C4-2B (cell line): ENCODE measurements at regions not wholly inside any gene's neighbourhood (a gene's known extent, or its start where the extent isn't known, plus 50 kb on each side); places are given as distances from the start of the nearest gene placed in this dataset.

ENCODE experiments used
- H3K27ac ChIP-seq: fragments of 450-650 bp; 2 replicates; pipeline ENCODE4 v1.5.1; 2017
- ZFX ChIP-seq: fragments of 450-650 bp; IDR thresholded peaks from 2 replicates; pipeline ENCODE4 v1.6.1; 2017
- TF ChIP-seq, protein P1 (sequence below): fragments of 450-650 bp; conservative IDR thresholded peaks from 2 replicates; pipeline ENCODE4 v1.5.1; 2017; ENCODE audit warnings: mild to moderate bottlenecking

DNA sequence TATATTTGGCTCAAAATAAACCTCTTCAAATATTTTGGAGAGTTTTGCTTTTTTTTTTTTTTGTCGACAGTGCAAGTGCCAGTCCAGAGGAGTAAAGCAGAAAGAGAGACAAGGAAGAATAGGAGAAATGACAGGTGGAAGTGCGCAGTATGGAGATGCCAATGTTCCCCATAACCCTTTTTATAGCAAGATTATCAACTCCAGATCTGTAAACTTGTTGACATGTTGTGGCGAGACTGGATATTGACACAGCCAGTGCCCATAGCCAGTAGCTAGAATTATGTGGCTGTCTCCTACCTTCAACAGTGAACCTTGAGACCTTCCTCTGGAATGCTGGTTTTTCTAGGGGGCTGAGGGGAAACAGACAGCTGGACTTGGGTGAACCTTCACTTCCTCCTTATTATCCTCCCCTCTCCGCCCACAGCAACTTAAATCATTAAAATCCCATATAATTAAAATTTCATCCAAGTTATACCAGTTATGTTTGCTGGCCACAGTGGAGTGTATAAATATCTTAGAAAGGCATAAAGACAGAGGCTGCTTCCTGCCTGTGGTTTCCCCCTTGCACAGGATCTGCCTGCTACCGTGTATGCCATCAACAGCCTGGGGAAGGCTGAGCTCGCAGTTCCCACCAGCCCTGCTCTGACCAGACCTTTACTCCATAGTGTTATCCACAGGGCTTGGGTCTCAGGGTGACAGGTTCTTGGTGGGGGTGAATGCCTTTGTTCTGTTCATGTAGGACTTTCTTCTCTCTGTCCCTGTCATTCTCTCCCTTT, 112.3 kb upstream of the ANKH start:
- no peak for TF ChIP-seq ZFX
- TF ChIP-seq, protein P1, sequence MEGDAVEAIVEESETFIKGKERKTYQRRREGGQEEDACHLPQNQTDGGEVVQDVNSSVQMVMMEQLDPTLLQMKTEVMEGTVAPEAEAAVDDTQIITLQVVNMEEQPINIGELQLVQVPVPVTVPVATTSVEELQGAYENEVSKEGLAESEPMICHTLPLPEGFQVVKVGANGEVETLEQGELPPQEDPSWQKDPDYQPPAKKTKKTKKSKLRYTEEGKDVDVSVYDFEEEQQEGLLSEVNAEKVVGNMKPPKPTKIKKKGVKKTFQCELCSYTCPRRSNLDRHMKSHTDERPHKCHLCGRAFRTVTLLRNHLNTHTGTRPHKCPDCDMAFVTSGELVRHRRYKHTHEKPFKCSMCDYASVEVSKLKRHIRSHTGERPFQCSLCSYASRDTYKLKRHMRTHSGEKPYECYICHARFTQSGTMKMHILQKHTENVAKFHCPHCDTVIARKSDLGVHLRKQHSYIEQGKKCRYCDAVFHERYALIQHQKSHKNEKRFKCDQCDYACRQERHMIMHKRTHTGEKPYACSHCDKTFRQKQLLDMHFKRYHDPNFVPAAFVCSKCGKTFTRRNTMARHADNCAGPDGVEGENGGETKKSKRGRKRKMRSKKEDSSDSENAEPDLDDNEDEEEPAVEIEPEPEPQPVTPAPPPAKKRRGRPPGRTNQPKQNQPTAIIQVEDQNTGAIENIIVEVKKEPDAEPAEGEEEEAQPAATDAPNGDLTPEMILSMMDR, result no peak

DNA sequence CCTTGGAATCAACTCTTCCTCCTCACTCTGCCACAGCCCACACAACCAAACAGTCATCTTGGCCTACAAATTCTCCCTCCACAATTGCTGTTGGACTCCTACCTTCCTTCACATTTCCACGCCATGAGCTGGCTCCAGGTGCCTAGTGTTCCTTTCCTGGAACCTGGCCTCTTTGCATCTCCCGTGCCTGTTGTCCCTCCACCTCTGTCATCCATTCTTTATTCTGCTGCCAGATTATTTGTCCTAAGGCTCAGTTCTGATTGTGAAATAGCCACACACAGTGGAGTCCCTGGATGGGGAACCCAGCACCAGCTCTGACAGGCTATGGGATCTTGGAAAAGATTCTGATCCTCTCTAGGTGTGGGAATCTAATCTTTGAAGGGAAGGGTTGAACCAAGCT, 109.1 kb upstream of the ANKH start:
- H3K27ac ChIP-seq, result no peak overlapping the region

More for the DNA sequence above, 112.3 kb upstream of the ANKH start:
- peak overlapping the region; percentile 67 for H3K27ac ChIP-seq

DNA sequence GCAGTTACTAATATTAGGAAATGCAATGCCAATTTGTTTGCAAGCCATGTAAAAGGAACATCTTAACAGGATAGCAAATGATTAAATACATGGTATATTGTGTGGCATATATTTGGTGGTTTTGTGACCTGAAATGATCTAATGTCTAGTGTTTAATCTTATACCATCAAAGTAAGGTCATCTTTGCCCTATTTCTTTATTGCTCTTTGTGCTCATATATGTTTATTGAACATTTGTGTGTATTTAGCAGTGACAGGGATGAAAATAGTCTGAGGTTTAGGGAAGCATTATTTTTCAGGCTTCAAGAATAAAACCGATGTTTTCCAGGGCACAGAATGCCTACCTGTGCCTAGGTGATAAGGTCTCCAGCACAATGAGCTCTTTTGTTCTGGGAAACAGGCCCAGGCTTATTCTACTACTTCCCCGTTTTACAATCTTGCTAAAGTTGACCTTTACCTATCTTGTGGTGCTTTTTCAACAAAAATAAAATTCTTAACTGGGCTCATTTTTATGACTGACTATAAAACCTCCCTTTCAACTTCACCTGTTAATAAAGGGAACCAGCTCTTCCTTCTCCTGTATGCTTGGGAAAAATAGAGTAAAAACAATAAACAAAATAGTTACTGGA, 105.6 kb upstream of the ANKH start:
- H3K27ac ChIP-seq, result no peak overlapping the region
- TF ChIP-seq, protein P1, result no peak
- no peak for TF ChIP-seq ZFX

More for the DNA sequence above, 109.1 kb upstream of the ANKH start:
- TF ChIP-seq, protein P1, result no peak
- TF ChIP-seq ZFX, result no peak

DNA sequence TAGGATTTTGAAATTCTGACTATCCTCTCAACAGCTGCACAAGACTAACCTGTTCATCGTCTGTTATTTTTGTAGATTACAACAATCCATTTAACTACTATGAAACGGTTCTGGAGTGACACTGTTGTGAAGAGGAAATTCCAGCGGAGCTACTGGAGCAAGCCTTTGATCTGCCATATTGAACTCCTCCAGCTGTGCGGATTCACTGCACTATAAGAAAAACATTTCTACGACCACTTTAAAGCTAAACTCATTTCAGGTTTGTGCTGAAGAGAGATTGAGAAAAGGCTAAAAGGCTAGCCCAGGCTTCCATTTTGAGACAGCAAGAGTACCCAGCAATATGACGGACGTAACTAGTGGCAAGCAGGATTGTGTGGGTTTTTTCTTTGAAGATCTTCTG, 104.9 kb upstream of the ANKH start:
- TF ChIP-seq, protein P1, result no peak
- no peak for TF ChIP-seq ZFX
- peak overlapping the region; percentile 60 for H3K27ac ChIP-seq

DNA sequence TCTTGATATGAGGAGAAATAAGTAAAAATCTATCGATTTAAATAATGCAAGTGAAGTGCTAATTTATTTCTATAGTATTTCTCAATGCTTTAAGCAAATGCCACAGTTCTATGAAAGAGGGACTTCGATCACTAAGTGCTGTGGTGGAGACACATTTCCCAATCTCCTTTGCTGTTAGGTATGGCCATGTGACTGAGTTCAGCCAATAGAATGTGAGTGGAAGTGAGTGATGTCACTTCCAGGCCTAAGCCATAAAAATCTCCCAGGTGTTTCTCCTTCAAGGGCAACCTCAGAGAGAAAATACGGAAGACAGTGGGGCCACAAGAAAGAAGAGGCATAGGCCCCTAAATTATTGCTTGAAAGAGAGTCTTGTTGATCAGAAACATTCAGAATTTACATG, 100.3 kb upstream of the ANKH start:
- TF ChIP-seq ZFX, result no peak
- TF ChIP-seq, protein P1, result no peak

DNA sequence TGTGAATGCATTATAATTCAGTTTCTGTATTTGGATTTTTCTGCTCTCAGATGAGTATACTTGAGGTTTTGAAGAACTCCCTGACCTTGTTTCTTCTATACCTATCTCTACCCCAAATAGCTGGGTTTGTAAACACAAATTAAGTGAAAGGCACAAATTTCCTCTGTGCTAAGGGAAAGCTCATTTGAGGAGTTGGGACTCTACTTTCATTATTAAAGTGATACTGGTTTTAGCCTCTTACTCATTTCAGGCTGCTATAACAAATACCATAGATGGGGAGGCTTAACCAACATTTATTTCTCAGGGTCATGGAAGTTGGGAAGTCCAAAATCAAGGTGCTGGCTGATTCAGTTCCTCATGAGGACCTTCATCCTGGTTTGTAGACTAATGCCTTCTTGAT, 97.2 kb upstream of the ANKH start:
- TF ChIP-seq, protein P1, result no peak
- no peak for TF ChIP-seq ZFX
- H3K27ac ChIP-seq, result no peak overlapping the region

More for the DNA sequence above, 100.3 kb upstream of the ANKH start:
- no peak overlapping the region for H3K27ac ChIP-seq

DNA sequence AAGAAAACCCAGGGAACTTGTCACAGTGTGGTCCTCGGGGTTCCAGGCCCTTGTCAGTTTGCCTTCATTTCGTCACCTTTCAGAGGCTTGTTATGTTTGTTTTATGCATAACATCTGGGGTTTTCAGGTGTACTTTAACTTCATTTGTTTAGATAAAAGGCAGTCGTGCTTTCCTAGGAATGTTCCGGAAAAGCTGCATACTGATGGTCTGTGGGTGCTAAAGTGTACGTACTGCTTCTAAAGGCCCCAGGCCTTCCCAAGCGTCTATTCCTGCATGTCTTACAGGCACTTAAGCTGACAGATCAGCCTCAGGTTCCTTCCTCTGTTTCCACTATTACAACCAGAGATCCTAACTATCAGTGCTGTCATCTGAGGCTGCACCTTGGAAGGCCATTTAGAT, 95.6 kb upstream of the ANKH start:
- H3K27ac ChIP-seq, result no peak overlapping the region
- TF ChIP-seq, protein P1, result no peak
- TF ChIP-seq ZFX, result no peak
